GM18870 (cell line): ENCODE measurements at regions not wholly inside any gene's neighbourhood (a gene's known extent, or its start where the extent isn't known, plus 50 kb on each side); places are given as distances from the start of the nearest gene placed in this dataset.

Experiments
- ATAC-seq: cut with Tn5 transposase; IDR thresholded peaks from one replicate; pipeline ENCODE4 v1.9.1; 2021; ENCODE audit warnings: moderate library complexity; ENCODE audit not compliant: unreplicated experiment

DNA sequence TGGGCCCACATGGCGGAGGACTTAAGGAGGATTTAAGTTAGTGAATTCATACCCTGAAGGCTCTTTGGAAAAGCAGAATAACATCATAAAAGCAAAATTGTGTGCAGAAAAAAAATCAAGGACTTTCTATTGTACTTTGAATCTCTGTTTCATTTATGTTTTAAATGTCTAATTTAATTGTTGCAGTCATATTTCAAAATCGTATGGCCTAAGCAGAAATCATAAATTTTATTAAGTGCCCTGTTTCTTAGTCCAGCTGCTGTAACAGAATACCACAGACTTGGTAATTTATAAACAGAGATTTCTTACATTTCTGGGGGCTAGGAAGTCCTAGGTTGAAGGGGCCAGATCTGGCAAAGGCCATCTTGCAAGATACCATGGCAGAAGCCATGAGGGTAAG is 555.6 kb downstream of the LTN1 start:
- ATAC-seq: no peak

DNA sequence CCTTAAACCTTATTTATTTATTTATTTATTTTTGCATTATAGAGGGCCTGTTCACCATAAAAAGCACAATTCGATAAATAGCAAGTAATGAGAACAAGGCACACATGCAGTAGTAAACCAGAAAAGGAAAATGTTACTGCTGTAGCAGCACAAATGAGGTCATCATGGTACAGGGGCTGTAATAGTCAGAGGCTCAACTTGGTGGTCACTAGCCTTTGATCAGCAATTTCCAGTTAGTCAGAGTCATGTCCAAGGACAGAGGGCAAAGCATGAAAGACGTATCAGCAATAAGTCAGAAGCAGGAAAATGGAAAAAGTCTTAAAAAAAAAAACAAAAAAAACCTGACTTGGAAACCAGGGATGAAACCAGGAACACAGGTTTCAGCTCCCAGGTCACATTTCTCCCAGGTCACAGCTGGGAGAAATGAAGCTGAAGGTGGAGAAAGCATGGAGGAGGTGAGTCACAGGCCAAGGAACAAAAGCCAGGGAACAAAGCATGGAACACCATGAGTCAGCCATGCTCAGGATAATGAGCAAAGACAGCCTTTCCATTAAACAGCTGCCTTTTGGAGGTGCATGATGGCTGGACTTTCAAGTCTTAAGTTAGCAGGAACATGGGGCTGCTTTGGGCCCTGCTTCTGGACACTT is 556.3 kb downstream of the LTN1 start:
- no peak for ATAC-seq

DNA sequence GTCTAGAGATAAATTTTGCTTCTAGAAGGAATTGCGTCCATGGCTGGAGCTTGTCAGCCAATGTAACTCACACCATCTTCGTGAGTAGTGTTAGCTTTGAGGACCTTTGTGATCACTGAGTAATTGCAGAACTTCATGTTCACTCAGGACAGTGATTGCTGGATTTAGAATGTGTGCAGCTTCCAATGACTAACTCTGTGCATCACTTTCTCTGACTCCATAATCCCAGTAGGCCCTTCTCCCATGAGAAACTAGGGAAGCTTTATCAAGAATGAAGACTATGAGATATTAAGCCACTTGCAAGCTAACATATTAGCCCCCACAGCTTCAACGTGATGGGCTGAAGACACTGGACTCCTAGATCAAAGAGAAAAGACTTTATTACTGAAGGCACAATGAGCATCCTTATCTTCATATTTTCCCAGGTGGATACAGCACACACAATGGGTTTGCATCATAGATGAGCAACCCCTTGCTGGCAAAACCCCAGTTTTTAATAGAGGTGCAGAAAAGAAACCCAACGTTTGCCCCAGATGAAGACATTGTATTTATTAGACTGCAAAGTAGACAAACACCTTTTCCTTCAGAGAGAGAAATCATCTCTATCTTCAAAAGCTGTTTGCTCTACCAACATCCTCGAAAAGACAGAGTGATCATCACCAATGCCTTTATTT is 561.0 kb downstream of the LTN1 start:
- no peak for ATAC-seq

DNA sequence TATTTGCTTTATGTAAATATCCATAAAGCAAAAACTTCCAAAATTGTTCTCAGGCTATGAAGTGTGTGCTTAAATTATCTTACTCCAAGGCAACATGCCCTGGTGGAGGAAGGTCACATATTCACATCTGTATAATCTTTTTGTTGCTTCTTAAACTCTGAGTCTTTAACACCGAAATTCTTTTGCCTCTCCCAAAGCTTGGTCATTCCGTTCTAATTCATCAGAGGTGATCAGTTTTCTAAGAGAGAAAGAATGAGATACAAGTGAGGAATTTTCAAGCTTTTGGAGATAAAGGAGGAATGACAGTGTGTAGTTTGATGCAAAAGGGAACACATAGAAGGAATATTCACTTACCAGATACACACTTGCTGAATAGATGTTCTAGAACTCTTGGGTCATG is 561.7 kb downstream of the LTN1 start:
- ATAC-seq: no peak

DNA sequence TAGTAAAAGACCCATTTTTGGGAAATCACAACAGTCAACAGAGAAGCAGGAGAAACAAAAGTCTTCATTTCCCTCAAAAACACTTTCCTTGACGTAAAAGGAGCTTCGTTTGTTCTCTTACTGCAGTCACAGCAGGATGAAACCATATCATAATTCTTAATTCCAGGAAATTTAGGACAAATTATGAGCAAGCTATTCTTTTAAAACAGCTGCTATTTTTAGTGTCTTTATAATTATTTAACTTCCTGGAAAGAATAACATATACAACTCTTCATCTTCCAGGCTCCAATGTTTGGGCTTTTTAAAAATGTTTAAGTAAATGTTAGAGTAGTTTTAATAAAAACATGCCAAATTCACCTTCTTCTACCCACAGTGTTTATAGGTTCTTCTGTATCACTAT is 563.5 kb downstream of the LTN1 start:
- no peak for ATAC-seq

DNA sequence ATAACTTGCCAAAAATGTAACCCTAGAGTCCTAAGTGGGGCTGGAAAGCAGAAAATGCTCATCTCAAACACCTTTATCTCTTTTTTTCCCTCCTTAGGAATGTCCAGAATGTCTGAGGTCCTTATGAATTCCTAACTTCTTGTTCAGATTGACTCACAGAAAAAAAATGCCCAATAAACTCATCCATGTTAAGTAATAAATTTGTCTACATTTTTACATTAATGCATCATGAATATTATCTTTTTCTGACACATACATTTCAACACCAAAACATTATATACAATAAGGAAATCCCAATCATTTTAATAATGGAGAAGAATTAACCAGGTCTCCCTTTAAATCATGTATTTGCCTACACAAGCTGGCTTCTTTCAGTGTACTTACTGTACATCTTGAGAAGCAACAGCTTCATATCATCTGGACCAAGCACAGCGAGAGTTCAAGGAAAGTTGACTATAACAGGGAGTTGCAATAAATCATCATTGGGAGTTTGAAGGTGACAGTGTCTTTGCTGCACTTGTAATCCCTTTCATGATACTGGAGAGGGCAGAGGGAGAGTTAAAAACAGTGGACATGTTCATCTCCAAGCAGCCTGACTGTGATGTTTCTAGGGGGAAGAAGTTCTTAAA is 565.2 kb downstream of the LTN1 start:
- ATAC-seq: no peak

DNA sequence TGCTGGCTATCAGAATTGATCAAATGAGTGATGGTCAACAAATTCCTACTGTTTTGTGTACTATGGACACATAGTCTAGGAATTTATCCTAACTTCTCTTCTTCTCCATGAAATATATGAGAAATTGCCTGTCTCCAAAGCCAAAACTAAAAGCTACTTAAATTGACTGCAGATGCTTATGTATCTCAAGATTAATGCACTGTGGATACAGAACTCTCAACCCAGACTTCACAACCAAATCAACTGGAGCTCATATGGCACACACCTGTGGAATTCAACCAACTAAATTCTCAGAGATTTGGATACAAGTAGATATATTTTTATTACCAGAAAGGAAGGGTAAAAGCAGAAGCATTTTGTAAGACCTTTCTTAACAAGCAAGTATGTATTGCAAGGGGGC is 566.1 kb downstream of the LTN1 start:
- no peak for ATAC-seq

DNA sequence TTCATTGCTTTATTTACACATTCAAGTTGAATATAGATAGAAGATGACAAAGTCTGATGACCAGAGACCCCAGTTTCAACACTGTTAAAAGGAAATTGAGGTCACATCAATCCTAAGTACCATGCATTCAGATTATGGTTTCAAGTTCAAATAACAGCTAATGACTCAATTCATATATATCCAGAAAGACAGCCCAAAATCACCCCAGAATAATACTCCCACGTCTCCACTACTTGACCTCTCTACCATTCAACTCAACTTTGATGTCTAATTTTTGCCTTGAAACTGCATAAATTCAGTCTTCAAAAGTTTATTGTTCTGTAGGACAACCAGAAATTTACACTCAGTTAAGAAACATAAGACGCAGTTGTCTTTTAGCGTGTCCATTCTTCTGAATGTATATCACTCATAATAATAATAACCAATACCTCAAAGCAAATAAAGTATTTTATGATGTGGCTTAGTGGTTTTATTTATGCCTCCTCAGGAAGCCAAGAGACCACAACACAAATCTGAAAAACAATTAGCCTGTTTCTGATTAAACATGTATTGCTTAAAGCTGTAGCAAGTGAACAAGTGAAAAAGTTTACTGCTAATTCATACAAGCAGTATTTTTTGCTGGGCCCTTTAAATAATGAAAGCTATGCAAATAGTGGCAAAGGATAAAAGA is 569.0 kb downstream of the LTN1 start:
- ATAC-seq: no peak

DNA sequence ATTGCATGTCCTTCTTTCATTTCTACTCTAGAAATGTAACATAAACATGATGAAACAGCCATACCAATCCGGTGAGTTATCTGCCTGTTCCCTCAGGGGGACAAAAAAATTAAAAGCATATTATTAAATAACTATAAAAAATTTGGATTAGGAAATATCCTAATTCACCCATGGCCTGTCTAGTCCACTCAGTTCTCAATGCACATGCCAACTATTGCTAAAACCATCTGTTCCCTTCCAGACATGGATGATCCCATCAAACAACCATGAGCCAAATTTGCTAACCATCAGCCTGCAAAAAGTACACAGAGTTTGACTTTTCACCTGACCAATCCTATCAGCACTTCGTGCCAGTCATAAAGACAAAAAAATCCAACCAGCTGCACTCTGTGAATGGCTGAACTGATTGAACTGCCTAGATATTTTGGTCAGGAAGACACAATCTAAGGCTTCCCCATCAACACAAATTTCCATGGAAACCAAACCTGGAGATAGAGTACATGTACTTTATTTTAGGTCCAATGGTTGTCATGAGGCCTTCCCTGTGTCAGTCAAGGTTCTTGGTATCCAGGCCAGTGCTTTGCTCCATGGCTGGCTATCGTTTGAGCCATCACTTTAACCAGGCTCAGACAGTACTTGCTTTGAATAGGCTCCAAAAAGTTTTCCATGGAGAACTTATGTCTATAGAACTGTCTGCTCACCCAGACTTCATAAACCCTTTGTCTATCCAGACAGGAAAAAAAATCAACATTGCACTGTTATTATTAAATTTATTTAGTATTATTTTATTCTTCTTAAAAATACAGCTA is 570.8 kb downstream of the LTN1 start:
- ATAC-seq: no peak

DNA sequence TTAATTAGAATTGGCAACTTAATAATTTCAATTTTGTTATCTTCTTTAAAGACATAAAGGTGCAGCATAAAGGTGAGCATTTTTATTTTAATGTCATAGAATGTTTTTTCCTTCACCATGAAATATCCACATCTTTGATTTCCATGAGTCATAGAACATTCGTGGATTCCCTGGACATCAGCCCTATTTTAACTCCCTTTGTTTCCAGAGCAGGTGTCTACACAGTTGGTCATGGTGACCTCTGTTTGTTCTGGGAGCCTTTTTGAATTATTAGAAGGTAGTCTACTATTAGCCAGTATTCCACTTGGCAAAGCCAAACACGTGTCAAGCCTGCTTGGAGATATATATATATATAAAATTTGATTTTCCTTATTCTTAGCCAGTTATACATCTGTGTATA is 572.9 kb downstream of the LTN1 start:
- ATAC-seq: no peak

DNA sequence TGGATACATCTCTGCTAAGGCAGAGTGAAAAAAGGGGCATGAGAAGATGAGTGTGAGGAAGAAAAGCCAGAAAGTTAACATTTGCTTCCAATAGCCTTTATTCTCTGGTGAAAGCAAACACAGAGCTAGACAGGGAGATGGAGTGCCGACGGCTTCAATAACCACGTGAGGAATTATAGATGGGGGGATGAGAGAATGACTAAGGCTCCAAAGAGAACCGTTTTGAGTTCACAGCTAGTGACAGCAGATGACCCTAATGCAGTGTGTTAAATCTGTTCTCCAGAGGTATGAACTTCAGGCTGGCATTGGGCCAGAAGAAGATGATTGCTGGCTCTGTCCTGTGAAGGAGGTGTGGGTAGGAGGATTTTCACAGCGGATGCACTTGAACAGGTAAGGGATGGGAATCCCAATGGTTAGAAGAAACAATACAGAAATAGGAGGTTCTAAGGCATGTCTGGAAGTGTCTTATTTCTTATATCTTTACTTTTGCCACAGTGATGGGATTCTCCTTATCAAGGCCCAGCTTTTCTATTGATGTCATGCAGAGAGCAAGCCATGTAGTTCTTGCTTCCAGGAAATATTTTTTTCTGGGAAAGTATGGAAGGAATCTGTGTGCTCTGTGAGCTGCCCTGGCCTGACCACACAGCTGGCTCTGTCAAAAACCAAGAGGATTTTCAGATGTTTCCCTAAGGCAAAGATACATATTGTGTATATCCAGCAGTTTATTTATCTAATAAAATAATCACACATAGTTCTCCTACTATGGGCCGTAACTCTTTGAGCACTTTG is 573.8 kb downstream of the LTN1 start:
- ATAC-seq: no peak

DNA sequence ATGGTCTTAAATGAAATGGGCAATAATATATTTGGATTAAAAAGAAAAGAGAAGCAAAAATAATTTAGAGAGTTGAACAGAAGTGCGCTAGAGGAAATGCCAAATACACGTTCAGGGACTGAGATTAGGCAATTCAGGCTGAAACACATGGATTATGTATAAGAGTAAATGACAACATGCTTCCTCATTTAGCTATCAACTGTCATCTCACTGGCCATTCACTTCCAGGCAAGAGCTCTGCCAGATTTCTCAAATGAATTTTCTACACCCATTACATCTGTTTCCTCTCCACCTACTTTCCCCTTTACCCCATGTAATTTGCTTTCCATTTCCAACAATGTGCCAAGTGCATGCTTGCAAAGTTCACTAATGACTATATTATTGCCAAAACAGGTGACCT is 582.4 kb downstream of the LTN1 start:
- ATAC-seq: no peak

DNA sequence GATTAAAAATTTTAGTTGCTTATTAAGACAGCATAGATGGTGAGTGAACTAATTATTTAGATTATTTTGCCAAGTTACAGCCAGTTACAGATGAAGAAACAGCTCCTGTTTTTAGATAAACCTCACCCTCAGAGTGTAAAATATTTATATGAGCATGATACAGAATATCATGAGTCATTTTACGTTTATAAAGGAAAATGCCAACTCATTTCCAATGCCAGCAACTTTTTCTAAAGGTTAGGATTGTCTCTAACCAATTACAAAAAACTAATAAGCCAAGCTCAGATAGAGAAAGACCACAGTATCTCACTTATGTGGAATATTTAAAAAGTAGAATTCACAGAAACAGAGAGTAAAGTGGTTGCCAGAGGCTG is 590.1 kb downstream of the LTN1 start:
- ATAC-seq: no peak

DNA sequence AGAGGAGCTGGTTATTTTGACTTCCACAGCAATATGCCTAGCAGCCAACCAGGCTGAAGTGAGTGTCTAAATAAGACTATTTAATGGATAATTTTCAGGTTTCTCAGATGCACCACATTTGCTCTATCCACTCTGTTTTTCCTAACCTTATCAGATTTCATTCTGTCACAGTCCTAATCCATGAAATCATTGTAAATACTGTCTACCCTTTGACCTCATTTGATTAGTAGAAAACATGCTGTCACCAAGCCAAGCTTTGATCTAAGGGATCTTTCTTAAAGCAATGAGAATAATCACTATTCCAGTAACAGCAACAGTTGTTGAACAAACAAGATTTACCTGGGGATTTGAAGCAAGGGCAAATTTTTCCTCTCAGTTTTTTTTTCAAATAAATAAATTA is 595.6 kb downstream of the LTN1 start:
- no peak for ATAC-seq

DNA sequence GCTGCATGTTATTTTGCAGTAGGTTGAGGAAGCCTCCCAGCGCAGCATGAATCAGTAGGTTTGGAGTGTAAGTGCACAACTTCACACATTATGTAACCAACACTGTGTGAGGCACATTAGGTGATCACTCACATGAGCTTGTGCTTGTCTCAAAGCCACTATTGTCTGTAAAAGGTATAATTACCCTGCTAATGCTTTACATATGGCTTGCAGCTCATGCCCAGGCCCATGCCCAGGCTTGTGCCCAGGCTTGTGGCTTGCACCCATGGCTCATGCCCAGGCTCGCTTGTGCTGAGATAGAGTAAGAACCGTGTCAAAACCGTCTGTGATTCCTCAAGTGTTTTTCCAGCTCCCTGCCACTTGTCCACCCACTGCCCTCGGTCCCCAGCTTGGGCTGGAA is 596.3 kb downstream of the LTN1 start:
- no peak for ATAC-seq

DNA sequence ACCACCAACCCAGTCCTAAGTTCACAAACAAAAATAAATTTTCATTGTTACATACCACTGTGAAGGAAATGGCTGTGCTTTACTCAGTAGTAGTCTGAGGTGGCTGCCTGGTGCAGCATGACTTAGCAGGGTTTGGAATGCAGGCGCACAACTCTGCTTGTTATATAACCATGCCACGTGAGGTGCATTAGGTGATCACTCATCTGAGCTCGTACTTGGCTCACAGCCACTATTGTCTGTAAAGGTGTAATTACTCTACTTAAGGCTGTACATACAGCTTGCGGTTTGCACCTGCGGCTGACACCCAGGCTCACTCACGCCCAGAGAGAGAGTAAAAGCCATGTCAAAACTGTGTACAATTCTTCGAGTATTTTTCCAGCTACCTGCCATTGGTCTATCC is 599.4 kb downstream of the LTN1 start:
- ATAC-seq: no peak

DNA sequence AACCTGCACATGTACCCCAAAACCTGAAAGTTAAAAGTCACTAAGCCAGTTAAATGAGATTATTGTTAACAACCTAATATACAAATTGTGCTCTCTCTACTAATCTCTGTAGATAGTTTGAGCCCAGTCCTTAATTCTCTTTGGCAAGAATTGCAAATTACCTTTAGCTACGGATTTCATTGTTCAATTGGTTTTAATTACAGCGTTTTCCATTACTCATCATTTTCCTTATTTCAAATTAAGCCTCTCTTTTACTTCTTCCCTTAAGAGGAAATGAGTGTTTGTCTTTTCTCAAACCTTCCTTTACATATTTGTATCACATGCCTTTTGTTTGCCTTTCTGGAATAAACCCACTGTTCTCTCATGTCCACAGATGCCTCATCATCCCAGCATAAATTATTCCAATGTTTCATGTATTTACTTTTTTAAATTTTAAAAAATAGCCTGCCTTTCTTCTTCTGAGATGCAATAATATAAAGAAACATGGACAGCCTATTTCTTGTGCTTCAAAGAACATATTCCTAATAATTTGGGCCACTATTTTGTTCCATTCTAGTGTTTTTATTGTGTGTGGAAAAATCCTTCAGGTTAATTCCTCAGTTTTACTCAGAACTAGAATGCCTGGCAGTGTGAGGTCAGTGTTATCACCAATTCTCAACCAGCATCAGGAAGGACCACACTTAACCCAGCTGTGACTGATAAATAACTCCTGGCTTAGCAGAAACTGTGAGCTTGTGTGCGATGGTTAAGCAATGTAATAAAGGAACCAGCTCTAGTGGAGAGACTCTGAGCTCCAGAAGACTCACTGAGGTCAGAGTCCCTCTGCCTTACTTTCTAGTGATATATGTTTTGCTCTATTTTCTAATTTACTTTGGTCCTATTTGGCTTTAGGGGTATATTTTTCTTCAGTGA is 600.5 kb downstream of the LTN1 start:
- no peak for ATAC-seq

DNA sequence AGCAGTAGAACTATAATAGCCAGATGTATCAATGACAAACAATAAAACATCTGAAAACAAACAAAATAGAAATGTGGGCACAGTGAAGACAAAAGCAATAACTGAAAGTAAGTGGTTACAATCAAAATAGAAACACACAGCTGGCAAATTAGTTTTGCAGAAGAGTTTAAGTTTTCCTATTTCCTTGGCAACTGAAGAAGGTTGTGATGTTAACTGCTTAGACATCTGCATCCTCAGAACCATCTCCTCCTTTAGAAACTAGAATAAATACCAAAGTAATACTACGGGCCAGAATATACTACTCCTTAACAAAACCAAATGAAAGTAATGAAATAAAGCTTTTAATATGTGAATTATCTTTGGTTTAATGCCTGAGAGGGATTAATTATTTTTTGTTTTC is 605.5 kb downstream of the LTN1 start:
- ATAC-seq: no peak

DNA sequence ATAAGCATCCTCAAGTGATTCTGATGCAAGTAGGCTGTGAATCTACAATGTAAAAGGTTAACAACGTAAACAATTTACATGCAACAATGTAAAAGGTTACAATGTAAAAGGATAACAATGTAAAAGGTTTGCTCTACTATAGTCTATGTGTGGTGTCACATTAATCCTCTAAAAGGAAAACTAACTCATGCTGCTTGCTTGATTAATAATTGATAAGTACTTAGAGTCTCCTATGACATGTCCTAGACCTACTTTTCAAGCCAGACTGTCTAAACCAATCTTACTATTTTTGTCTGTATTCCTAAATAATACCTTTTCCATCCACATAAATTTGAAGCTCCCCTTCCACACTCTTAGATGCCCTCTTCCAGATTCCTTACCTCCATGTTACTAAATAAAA is 606.8 kb downstream of the LTN1 start:
- ATAC-seq: no peak
